Neuronal stem cell (in vitro differentiated cells): ENCODE measurements at regions not wholly inside any gene's neighbourhood (a gene's known extent, or its start where the extent isn't known, plus 50 kb on each side); places are given as distances from the start of the nearest gene placed in this dataset.

Source experiments
- DNase-seq: peaks from one replicate; pipeline ENCODE4 v3.0.0-alpha.2; 2013; ENCODE audit warnings: low spot score
- H2AFZ ChIP-seq: one replicate; pipeline ENCODE4 v1.6.1; 2013; ENCODE audit warnings: mild to moderate bottlenecking, low read length, inconsistent platforms
- H2AK5ac ChIP-seq: 2 replicates; pipeline ENCODE4 v1.6.1; 2013; ENCODE audit warnings: low read depth, mild to moderate bottlenecking, inconsistent platforms, low read length, moderate library complexity, mixed read lengths
- H2BK120ac ChIP-seq: 2 replicates; pipeline ENCODE4 v1.6.1; 2013; ENCODE audit warnings: low read depth, mild to moderate bottlenecking, inconsistent platforms, low read length, moderate library complexity, mixed read lengths
- H2BK12ac ChIP-seq: one replicate; pipeline ENCODE4 v1.6.1; 2013; ENCODE audit warnings: low read length, inconsistent platforms
- H2BK15ac ChIP-seq: 2 replicates; pipeline ENCODE4 v1.6.1; 2013; ENCODE audit warnings: mild to moderate bottlenecking, low read length, inconsistent platforms, mixed read lengths
- H2BK5ac ChIP-seq: one replicate; pipeline ENCODE4 v1.6.1; 2013; ENCODE audit warnings: inconsistent platforms, mild to moderate bottlenecking, low read length, moderate library complexity
- H3K14ac ChIP-seq: one replicate; pipeline ENCODE4 v1.6.1; 2013; ENCODE audit warnings: low read length, inconsistent platforms
- H3K18ac ChIP-seq: 2 replicates; pipeline ENCODE4 v1.6.1; 2013; ENCODE audit warnings: low read length, inconsistent platforms
- H3K23ac ChIP-seq: 2 replicates; pipeline ENCODE4 v1.6.1; 2013; ENCODE audit warnings: low read depth, mild to moderate bottlenecking, mixed read lengths, low read length, inconsistent platforms; ENCODE audit not compliant: poor library complexity
- H3K27ac ChIP-seq: replicated peaks from 3 replicates; pipeline ENCODE4 v1.5.1; 2013; ENCODE audit warnings: low read length, inconsistent platforms
- H3K27me3 ChIP-seq, 3 experiments: 2 replicates each; pipeline ENCODE4 v1.6.1; 2013; ENCODE audit warnings: low read length in 3 of 3, mild to moderate bottlenecking in 2 of 3, inconsistent platforms in 1 of 3, low read depth in 1 of 3, mixed read lengths in 1 of 3, moderate library complexity in 1 of 3; ENCODE audit not compliant: control insufficient read depth in 3 of 3, insufficient read depth in 3 of 3
- H3K36me3 ChIP-seq, 2 donors: replicated peaks in 1 of 2; 2 replicates each; pipeline ENCODE4 v1.6.1; 2013; ENCODE audit warnings: low read length in 2 of 2; ENCODE audit not compliant: control insufficient read depth in 2 of 2, insufficient read depth in 2 of 2
- H3K4ac ChIP-seq: 2 replicates; pipeline ENCODE4 v1.6.1; 2013; ENCODE audit warnings: inconsistent platforms, mild to moderate bottlenecking, low read length, moderate library complexity
- H3K4me1 ChIP-seq, 2 donors: 1 replicate in 1 of 2; 2 replicates in 1 of 2; pipeline ENCODE4 v1.6.1; 2013; ENCODE audit warnings: low read length in 2 of 2, low read depth in 1 of 2; ENCODE audit not compliant: control insufficient read depth in 2 of 2, insufficient read depth in 1 of 2
- H3K4me2 ChIP-seq: one replicate; pipeline ENCODE4 v1.6.1; 2013; ENCODE audit warnings: mild to moderate bottlenecking, low read length, inconsistent platforms; ENCODE audit not compliant: insufficient read depth, poor library complexity, severe bottlenecking
- H3K4me3 ChIP-seq, 2 donors: 2 replicates each; pipeline ENCODE4 v1.5.1; 2013; ENCODE audit warnings: low read length in 2 of 2, mild to moderate bottlenecking in 2 of 2, inconsistent platforms in 1 of 2, moderate library complexity in 1 of 2
- H3K79me1 ChIP-seq: one replicate; pipeline ENCODE4 v1.6.1; 2013; ENCODE audit warnings: low read depth, mild to moderate bottlenecking, inconsistent platforms, low read length, moderate library complexity
- H3K9ac ChIP-seq: one replicate; pipeline ENCODE4 v1.6.1; 2013; ENCODE audit warnings: mild to moderate bottlenecking, low read depth, low read length, inconsistent platforms; ENCODE audit not compliant: poor library complexity
- H3K9me3 ChIP-seq, 2 donors: replicated peaks in 1 of 2; 2 replicates each; pipeline versions ENCODE3 to v1.6.1; 2013; ENCODE audit warnings: low read length in 2 of 2, mild to moderate bottlenecking in 2 of 2, inconsistent platforms in 1 of 2, low read depth in 1 of 2, mixed read lengths in 1 of 2, moderate library complexity in 1 of 2; ENCODE audit not compliant: control insufficient read depth in 2 of 2, insufficient read depth in 1 of 2
- H4K8ac ChIP-seq: one replicate; pipeline ENCODE4 v1.6.1; 2013; ENCODE audit warnings: low read depth, mild to moderate bottlenecking, inconsistent platforms, low read length, moderate library complexity
- H4K91ac ChIP-seq: one replicate; pipeline ENCODE4 v1.6.1; 2013; ENCODE audit warnings: low read length, low read depth, mild to moderate bottlenecking, inconsistent platforms; ENCODE audit not compliant: poor library complexity
- WGBS, 2 donors: extraction: QIAGEN DNeasy Blood & Tissue Kit; methylation state at CpG; one replicate each; pipeline ENCODE4 v1.1.7; 2013; ENCODE audit warnings: missing lambda C conversion rate in 2 of 2, mixed read lengths in 1 of 2; ENCODE audit not compliant: insufficient read length in 2 of 2, insufficient replicate concordance in 1 of 2; ENCODE audit errors: extremely low coverage in 2 of 2; 5-methylcytosine and 5-hydroxymethylcytosine counted together

- no peaks in the 10 kb centered on the region for H3K27me3 ChIP-seq
- H3K23ac ChIP-seq, result no peak overlapping the region
- H3K18ac ChIP-seq, result no peak overlapping the region
- H3K79me1 ChIP-seq, result no peaks in the 10 kb centered on the region
- H3K27ac ChIP-seq, result no peak overlapping the region
- H2BK120ac ChIP-seq, result no peak overlapping the region
- H2BK12ac ChIP-seq, result no peak overlapping the region
- H4K91ac ChIP-seq, result no peak overlapping the region
- peaks cover 0 to 12% of the 10 kb centered on the region in 2 donors for H3K4me1 ChIP-seq
- no peak for DNase-seq
- H2AK5ac ChIP-seq, result no peak overlapping the region
- H3K14ac ChIP-seq, result no peak overlapping the region
- no peak overlapping the region for H2BK15ac ChIP-seq
- H2AFZ ChIP-seq, result no peak overlapping the region
- H3K9me3 ChIP-seq, result peaks cover 0 to 2% of the 10 kb centered on the region in 2 donors
- H3K4me3 ChIP-seq, result no peak overlapping the region
- no peak overlapping the region for H3K9ac ChIP-seq
- H3K4ac ChIP-seq, result no peak overlapping the region
- no peak overlapping the region for H2BK5ac ChIP-seq
- WGBS, 2 donors, result no CpG with 5 or more reads among the region's 2 CpGs
- no peaks in the 10 kb centered on the region for H3K36me3 ChIP-seq
- H4K8ac ChIP-seq, result no peak overlapping the region
- no peak overlapping the region for H3K4me2 ChIP-seq
Observed at GRCh38 chr2:207279520-207279919, 113.8 kb upstream of the KLF7 start.

DNA sequence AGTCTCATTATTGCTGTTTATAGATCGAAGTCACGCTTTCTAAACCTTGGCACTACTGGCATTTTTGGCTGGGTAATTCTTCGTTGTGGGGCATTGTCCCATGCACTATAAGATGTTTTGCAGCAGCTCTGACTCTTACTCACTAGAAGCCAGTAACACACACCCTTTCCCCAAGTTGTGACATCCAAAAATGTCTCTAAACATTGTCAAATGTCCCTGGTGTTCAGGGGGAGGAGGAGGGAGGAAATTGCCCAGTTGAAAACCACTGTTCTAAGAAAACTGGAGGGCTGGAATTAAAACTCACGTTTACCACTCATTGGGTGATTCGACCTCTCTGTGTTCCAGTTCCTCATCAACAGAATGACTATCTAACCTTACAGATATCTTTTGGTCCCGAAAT, 115.7 kb upstream of the KLF7 start:
- H3K9ac ChIP-seq, result no peak overlapping the region
- H2AFZ ChIP-seq, result no peak overlapping the region
- H2BK120ac ChIP-seq, result no peak overlapping the region
- H3K4me2 ChIP-seq, result no peak overlapping the region
- H3K4me3 ChIP-seq, result no peak overlapping the region
- peaks cover 2 to 20% of the 10 kb centered on the region in 2 donors for H3K4me1 ChIP-seq
- H3K27me3 ChIP-seq, result no peaks in the 10 kb centered on the region
- no peak for DNase-seq
- no peak overlapping the region for H3K23ac ChIP-seq
- no peak overlapping the region for H3K4ac ChIP-seq
- no peak overlapping the region for H3K14ac ChIP-seq
- H3K27ac ChIP-seq, result no peak overlapping the region
- no peaks in the 10 kb centered on the region for H3K9me3 ChIP-seq
- no peak overlapping the region for H2BK12ac ChIP-seq
- H3K36me3 ChIP-seq, result no peaks in the 10 kb centered on the region
- no peak overlapping the region for H2AK5ac ChIP-seq
- no peak overlapping the region for H3K18ac ChIP-seq
- H4K91ac ChIP-seq, result no peak overlapping the region
- no peak overlapping the region for H4K8ac ChIP-seq
- WGBS, 2 donors, result no CpG with 5 or more reads among the region's 6 CpGs
- H2BK15ac ChIP-seq, result no peak overlapping the region
- H3K79me1 ChIP-seq, result no peaks in the 10 kb centered on the region
- no peak overlapping the region for H2BK5ac ChIP-seq

GRCh38 chr2:207282916-207283315, 117.2 kb upstream of the KLF7 start:
- Histone ChIP-seq H3K4me3 (no peak overlapping the region), H3K4ac (no peak overlapping the region), H2BK5ac (no peak overlapping the region), H2BK120ac (no peak overlapping the region), H3K9ac (no peak overlapping the region), H4K8ac (no peak overlapping the region), H3K14ac (no peak overlapping the region), H3K23ac (no peak overlapping the region), H3K4me1 (peaks cover 2 to 20% of the 10 kb centered on the region in 2 donors), H3K18ac (no peak overlapping the region), H3K9me3 (no peaks in the 10 kb centered on the region), H2AFZ (peak overlapping the region; percentile 48), H4K91ac (no peak overlapping the region), H3K27ac (no peak overlapping the region), H3K79me1 (no peaks in the 10 kb centered on the region), H3K4me2 (no peak overlapping the region), H3K27me3 (no peaks in the 10 kb centered on the region), H2BK15ac (no peak overlapping the region), H2AK5ac (no peak overlapping the region), H3K36me3 (no peaks in the 10 kb centered on the region), H2BK12ac (no peak overlapping the region)
- no peak for DNase-seq

GRCh38 chr2:207283356-207283755, 117.6 kb upstream of the KLF7 start:
- Histone ChIP-seq H3K79me1 (no peaks in the 10 kb centered on the region), H3K23ac (no peak overlapping the region), H4K91ac (no peak overlapping the region), H3K18ac (no peak overlapping the region), H3K4me2 (no peak overlapping the region), H3K4me1 (peaks cover 2 to 20% of the 10 kb centered on the region in 2 donors), H2BK120ac (no peak overlapping the region), H2BK5ac (no peak overlapping the region), H3K36me3 (no peaks in the 10 kb centered on the region), H3K9ac (no peak overlapping the region), H3K9me3 (no peaks in the 10 kb centered on the region), H3K27ac (no peak overlapping the region), H2BK15ac (no peak overlapping the region), H2BK12ac (no peak overlapping the region), H3K4ac (no peak overlapping the region), H2AK5ac (no peak overlapping the region), H3K4me3 (no peak overlapping the region), H3K14ac (no peak overlapping the region), H2AFZ (peak overlapping the region; percentile 48), H3K27me3 (no peaks in the 10 kb centered on the region), H4K8ac (no peak overlapping the region)
- DNase-seq, result no peak
- WGBS, 2 donors, result no CpG with 5 or more reads among the region's 1 CpG
